SU-DHL-6 (cell line): ENCODE measurements at regions not wholly inside any gene's neighbourhood (a gene's known extent, or its start where the extent isn't known, plus 50 kb on each side); places are given as distances from the start of the nearest gene placed in this dataset.
"Not testable (repeated sequence)": the region's sequence is repeated elsewhere in the genome, so short reads cannot be mapped to it uniquely, and the experiment has no call there.

ENCODE experiments used
- EZH2phosphoT487 ChIP-seq: fragments of 200-600 bp; sonication (generic), shearing (Covaris generic); conservative IDR thresholded peaks from 2 replicates; pipeline ENCODE4 v1.6.1; 2018; ENCODE audit warnings: mild to moderate bottlenecking, antibody characterized with exemption, low read length, moderate library complexity, mixed read lengths
- TF ChIP-seq, protein P1 (sequence below): fragments of 200-600 bp; sonication (generic); IDR thresholded peaks from one replicate; pipeline ENCODE4 v1.5.1; 2017; ENCODE audit warnings: antibody characterized with exemption, mild to moderate bottlenecking, low read length, moderate library complexity; ENCODE audit not compliant: insufficient read depth, poor library complexity, severe bottlenecking

DNA sequence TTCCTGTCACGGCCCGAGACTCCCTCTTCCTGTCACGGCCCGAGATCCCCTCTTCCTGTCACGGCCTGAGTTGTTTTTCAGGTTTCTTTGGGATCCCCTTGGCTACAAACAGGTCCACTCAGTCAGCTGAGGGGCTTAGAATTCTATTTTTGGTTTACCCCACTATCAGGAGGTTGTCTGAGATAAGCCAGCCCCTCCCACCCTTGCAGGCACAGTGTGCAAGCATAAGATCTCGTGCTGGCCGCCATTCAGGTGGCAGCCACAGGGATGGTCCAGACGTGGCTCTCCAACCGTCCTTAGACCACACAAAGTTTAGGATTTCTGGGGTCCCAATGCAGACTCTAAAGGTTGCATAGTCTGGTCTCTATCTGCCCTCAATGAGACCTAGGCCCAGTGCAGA is 186.0 kb upstream of the PLCXD1 start:
- TF ChIP-seq, protein P1, sequence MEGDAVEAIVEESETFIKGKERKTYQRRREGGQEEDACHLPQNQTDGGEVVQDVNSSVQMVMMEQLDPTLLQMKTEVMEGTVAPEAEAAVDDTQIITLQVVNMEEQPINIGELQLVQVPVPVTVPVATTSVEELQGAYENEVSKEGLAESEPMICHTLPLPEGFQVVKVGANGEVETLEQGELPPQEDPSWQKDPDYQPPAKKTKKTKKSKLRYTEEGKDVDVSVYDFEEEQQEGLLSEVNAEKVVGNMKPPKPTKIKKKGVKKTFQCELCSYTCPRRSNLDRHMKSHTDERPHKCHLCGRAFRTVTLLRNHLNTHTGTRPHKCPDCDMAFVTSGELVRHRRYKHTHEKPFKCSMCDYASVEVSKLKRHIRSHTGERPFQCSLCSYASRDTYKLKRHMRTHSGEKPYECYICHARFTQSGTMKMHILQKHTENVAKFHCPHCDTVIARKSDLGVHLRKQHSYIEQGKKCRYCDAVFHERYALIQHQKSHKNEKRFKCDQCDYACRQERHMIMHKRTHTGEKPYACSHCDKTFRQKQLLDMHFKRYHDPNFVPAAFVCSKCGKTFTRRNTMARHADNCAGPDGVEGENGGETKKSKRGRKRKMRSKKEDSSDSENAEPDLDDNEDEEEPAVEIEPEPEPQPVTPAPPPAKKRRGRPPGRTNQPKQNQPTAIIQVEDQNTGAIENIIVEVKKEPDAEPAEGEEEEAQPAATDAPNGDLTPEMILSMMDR: not testable (repeated sequence)
- TF ChIP-seq EZH2phosphoT487: not testable (repeated sequence)
